GM10248 (cell line): ENCODE measurements at regions not wholly inside any gene's neighbourhood (a gene's known extent, or its start where the extent isn't known, plus 50 kb on each side); places are given as distances from the start of the nearest gene placed in this dataset.

ENCODE experiments used
- CTCF ChIA-PET: fragments of 300-600 bp; sonication (Branson Sonifier 250); formaldehyde crosslinking; extraction: SDS; loops from one replicate; lab custom pipeline; 2021; ENCODE audit warnings: antibody characterized with exemption; lab: Yijun Ruan, JAX
- POLR2A ChIA-PET: fragments of 350-650 bp; sonication (Branson Sonifier 250); formaldehyde crosslinking; extraction: SDS; loops from one replicate; lab custom pipeline; 2020; ENCODE audit warnings: antibody characterized with exemption; lab: Yijun Ruan, JAX
- DNase-seq: peaks from one replicate; pipeline ENCODE4 v3.0.0; 2012; ENCODE audit errors: extremely low spot score
- TF ChIP-seq, protein P1 (sequence below): IDR thresholded peaks from 2 replicates; pipeline ENCODE4 v1.5.1; 2012; ENCODE audit warnings: mild to moderate bottlenecking, low read depth; ENCODE audit errors: extremely low read depth, missing control alignments, control extremely low read depth

DNA sequence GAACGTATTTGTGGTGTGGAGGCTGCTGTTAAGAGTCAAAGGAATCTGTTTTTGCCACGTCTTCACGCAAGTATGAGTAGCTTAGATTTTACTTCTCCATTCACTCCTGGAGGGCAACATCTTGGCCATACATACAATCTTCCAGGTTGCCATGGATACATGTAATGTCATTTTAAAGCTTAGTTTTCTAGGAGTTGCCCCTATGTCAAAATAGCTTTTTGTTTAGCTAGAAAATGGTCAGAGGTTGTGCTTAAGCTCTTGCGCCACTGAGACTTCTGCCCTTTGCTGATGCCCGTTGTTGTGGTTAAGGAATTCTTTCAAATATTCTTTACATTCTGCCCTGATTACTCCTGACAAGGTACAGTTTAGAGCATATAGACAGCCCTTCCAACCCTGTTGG lies 245.4 kb upstream of the TFPI start:
- no peak for DNase-seq
- POLR2A ChIA-PET = no interaction called here
- TF ChIP-seq, protein P1, sequence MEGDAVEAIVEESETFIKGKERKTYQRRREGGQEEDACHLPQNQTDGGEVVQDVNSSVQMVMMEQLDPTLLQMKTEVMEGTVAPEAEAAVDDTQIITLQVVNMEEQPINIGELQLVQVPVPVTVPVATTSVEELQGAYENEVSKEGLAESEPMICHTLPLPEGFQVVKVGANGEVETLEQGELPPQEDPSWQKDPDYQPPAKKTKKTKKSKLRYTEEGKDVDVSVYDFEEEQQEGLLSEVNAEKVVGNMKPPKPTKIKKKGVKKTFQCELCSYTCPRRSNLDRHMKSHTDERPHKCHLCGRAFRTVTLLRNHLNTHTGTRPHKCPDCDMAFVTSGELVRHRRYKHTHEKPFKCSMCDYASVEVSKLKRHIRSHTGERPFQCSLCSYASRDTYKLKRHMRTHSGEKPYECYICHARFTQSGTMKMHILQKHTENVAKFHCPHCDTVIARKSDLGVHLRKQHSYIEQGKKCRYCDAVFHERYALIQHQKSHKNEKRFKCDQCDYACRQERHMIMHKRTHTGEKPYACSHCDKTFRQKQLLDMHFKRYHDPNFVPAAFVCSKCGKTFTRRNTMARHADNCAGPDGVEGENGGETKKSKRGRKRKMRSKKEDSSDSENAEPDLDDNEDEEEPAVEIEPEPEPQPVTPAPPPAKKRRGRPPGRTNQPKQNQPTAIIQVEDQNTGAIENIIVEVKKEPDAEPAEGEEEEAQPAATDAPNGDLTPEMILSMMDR = no peak
- CTCF ChIA-PET = interaction anchor here (1.4 to 1.9 kb wide), 2 partner anchors 9 to 25 kb away, joined by 3 to 8 read pairs; no protein-coding TSS in a partner anchor

DNA sequence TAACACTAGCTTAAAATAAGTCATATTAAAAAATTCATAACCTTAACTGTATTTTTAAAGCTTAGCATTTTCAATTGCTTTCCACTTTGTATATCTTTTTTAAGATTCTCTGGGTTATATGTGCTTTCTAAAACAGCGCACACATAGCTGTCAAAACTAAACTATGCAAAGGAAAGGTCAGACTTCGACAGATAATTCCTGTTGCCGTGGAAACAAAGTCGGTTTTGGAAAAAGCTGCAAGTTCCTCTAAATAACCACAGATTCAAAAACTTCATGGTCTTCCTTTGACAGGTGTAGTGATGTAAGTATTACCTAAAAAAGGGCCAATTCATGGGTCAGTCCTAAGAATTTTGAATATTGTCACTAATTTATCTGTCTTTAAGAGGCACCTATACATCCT lies 249.6 kb upstream of the TFPI start:
- TF ChIP-seq, protein P1 = no peak
- CTCF ChIA-PET = no interaction called here
- POLR2A ChIA-PET = no interaction called here
- no peak for DNase-seq

DNA sequence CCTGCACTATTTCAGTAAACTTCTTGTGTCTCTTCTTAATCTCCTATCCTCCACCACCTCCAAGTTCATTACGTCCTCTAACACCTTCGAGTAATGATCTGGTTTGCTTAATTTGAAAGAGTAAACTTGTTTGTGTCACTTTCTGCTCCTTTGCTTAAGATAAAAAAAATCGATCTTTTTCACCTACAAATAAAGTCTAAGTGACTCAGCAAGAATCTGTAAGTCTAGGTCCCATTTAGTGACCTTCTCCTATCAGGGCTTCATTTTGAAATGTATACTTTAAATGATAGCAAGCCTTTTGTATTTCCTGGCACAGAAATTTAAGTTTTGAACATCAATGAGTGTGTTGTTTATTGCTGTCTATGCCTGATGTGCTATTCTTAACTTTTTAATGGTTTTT lies 260.9 kb upstream of the TFPI start:
- TF ChIP-seq, protein P1 = no peak
- ChIA-PET POLR2A (no interaction called here), CTCF (no interaction called here)
- no peak for DNase-seq

DNA sequence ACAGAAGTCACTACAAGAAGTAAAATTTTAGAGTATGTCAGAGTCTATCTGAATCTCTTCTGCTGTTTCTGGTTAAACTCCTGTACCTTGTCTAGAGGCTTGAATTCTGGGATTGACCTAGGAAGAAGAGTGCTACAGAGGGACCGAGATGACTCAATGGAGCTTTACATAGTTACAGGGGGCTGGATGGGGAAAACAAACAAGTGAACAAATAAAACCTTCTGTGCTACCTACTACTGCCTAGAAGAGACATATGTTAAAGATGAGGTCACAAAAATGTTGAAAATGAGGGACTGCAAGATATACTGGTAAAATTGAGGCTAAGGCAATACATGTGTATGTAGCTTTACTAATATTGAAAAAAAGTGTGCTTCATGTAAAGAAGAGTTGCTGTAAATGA lies 265.4 kb upstream of the TFPI start:
- TF ChIP-seq, protein P1 = no peak
- no peak for DNase-seq
- CTCF ChIA-PET = interaction anchor here (0.5 kb wide), 1 partner anchor 398 kb away, joined by 3 read pairs; no protein-coding TSS in a partner anchor
- POLR2A ChIA-PET = no interaction called here

DNA sequence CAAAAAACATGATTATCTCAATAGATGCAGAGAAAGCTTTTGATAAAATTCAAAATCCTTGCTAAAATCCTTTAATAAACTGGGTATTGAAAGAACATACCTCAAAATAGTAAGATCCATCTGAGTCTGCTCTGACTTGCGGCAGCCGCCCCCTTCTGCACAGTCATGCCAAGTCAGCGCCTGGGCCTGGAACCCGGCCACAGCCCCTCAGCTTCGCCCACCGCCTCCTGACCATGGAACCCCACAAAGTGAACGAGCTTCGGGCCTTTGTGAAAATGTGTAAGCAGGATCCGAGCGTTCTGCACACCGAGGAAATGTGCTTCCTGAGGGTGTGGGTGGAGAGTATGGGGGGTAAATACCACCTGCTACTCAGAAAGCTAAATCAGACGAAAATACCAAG lies 270.9 kb upstream of the TFPI start:
- CTCF ChIA-PET = interaction anchor here (1.0 to 1.2 kb wide), 3 partner anchors 10 to 25 kb away, joined by 3 read pairs; no protein-coding TSS in a partner anchor
- no peak for DNase-seq
- POLR2A ChIA-PET = no interaction called here
- TF ChIP-seq, protein P1 = no peak

DNA sequence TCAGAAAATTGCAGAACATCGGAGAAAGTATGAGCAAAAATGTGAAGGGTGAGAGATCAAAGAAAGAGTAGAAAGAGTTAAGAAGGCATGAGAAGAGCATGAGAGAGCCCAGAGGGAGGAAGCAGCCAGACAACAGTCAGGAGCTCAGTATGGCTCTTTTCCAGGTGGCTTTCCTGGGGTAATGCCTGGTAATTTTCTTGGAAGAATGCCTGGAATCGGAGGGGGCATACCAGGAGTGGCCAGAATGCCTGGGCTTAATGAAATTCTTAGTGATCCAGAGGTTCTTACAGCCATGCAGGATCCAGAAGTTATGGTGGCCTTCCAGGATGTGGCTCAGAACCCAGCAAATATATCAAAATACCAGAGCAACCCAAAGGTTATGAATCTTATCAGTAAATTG lies 271.8 kb upstream of the TFPI start:
- CTCF ChIA-PET = interaction anchor here (1.1 kb wide), 1 partner anchor 17 kb away, joined by 3 read pairs; no protein-coding TSS in a partner anchor
- POLR2A ChIA-PET = no interaction called here
- TF ChIP-seq, protein P1 = no peak

More for the DNA sequence above, 271.8 kb upstream of the TFPI start:
- no peak for DNase-seq
